ENCODE measurements at regions not wholly inside any gene's neighbourhood (a gene's known extent, or its start where the extent isn't known, plus 50 kb on each side); places are given as distances from the start of the nearest gene placed in this dataset.

DNA sequence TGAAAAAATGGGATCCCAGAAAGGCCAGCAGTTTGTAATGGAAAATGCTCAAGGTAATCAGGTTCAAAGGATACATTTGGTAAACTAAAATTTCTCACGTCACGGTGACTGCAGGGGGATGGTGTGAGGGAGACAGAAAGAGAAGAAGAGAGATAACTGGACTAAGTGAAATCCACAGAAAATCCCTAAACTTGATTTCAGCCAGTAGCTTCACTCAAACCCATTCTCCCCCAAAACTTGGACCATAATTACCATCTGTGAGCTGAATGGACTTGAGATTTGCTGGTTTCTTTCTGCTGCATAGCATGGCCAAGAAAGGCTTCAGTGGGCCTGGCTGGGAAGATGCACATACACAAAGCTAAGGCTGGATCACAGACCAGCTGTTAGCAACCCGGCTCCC, 155.4 kb upstream of the LMO4 start:
- Histone ChIP-seq H3K9ac (no peak overlapping the region), H3K27ac (no peak overlapping the region), H3K4me2 (no peak overlapping the region), H4K20me1 (ENCODE audit: low read depth) (no peaks in the 10 kb centered on the region), H3K4me3 (no peak overlapping the region), H3K9me3 (ENCODE audit: low read depth) (no peaks in the 10 kb centered on the region), H3K36me3 (no peaks in the 10 kb centered on the region), H3F3A (ENCODE audit: low read depth) (no peaks in the 10 kb centered on the region), H3K27me3 (no peaks in the 10 kb centered on the region), H3K79me2 (ENCODE audit: low read depth) (no peaks in the 10 kb centered on the region), H3K4me1 (peaks cover 21% of the 10 kb centered on the region), H2AFZ (replicated peaks) (no peak overlapping the region)
- peaks cover 2% of the 10 kb centered on the region for H3K9me3 Mint-ChIP-seq
- no peaks in the 10 kb centered on the region for H3K36me3 Mint-ChIP-seq
- TF ChIP-seq EZH2phosphoT487 (IDR thresholded peaks at IDR 0.05) (no peak), CTCF (IDR thresholded peaks at IDR 0.05) (no peak), EZH2 (IDR thresholded peaks at IDR 0.05) (no peak)
- peaks cover 3% of the 10 kb centered on the region for H3K27me3 Mint-ChIP-seq (ENCODE audit: insufficient read depth, low read depth)
- DNase-seq (ENCODE audit: low spot score): no peak
- H3K4me3 Mint-ChIP-seq: no peak overlapping the region
- no peak overlapping the region for H3K27ac Mint-ChIP-seq
- H3K4me1 Mint-ChIP-seq: peaks cover 27% of the 10 kb centered on the region

DNA sequence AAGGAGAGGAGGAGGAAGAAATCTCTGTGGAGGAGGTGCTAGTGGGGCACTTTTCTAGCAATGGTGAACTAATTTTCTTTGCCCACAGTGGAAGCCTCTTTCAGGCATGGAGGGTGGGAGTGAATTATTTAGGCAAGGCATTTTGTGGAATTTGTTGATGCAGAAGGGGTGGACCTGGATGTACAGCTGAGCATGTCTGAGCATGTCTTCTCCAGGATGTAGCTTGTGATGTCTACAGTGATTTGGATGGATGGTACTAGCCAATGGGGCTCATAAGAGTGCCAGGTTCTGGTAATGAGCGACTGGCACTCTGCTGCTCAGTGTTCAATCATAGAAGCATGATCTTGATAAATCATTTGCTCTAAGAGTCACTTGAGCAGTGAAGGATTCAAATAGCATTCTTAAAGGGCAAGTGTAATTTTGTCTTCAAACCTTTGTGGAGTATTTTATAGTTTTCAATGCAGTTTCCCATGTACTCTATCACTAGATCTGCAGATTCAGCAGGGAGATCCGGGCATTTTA, 153.9 kb upstream of the LMO4 start:
- Histone ChIP-seq H3K9ac (no peak overlapping the region), H4K20me1 (ENCODE audit: low read depth) (no peaks in the 10 kb centered on the region), H3K4me3 (no peak overlapping the region), H3K9me3 (ENCODE audit: low read depth) (no peaks in the 10 kb centered on the region), H3F3A (ENCODE audit: low read depth) (no peaks in the 10 kb centered on the region), H3K27ac (no peak overlapping the region), H3K4me2 (no peak overlapping the region), H3K36me3 (no peaks in the 10 kb centered on the region), H3K27me3 (no peaks in the 10 kb centered on the region), H2AFZ (replicated peaks) (no peak overlapping the region), H3K4me1 (peaks cover 5% of the 10 kb centered on the region), H3K79me2 (ENCODE audit: low read depth) (no peaks in the 10 kb centered on the region)
- no peak for DNase-seq (ENCODE audit: low spot score)
- Mint-ChIP-seq H3K27me3 (ENCODE audit: insufficient read depth, low read depth) (peaks cover 3% of the 10 kb centered on the region), H3K4me3 (no peak overlapping the region), H3K27ac (no peak overlapping the region), H3K9me3 (peaks cover 2% of the 10 kb centered on the region), H3K4me1 (peaks cover 19% of the 10 kb centered on the region), H3K36me3 (no peaks in the 10 kb centered on the region)
- TF ChIP-seq CTCF (IDR thresholded peaks at IDR 0.05) (no peak), EZH2phosphoT487 (IDR thresholded peaks at IDR 0.05) (no peak), EZH2 (IDR thresholded peaks at IDR 0.05) (no peak)

- TF ChIP-seq EZH2 (IDR thresholded peaks at IDR 0.05) (no peak), EZH2phosphoT487 (IDR thresholded peaks at IDR 0.05) (no peak), CTCF (IDR thresholded peaks at IDR 0.05) (no peak)
- peaks cover 3% of the 10 kb centered on the region for H3K27me3 Mint-ChIP-seq (ENCODE audit: insufficient read depth, low read depth)
- no peak overlapping the region for H2AFZ ChIP-seq (replicated peaks)
- H3K4me1 Mint-ChIP-seq: peaks cover 12% of the 10 kb centered on the region
- no peaks in the 10 kb centered on the region for H3K4me1 ChIP-seq
- no peaks in the 10 kb centered on the region for H3K27me3 ChIP-seq
- no peaks in the 10 kb centered on the region for H3K36me3 ChIP-seq
- H3K36me3 Mint-ChIP-seq: no peaks in the 10 kb centered on the region
- no peak overlapping the region for H3K9ac ChIP-seq
- peaks cover 2% of the 10 kb centered on the region for H3K9me3 Mint-ChIP-seq
- H3F3A ChIP-seq (ENCODE audit: low read depth): no peaks in the 10 kb centered on the region
- no peak overlapping the region for H3K4me2 ChIP-seq
- no peak overlapping the region for H3K27ac Mint-ChIP-seq
- no peaks in the 10 kb centered on the region for H4K20me1 ChIP-seq (ENCODE audit: low read depth)
- H3K4me3 Mint-ChIP-seq: no peak overlapping the region
- no peaks in the 10 kb centered on the region for H3K79me2 ChIP-seq (ENCODE audit: low read depth)
- H3K27ac ChIP-seq: no peak overlapping the region
- H3K4me3 ChIP-seq: no peak overlapping the region
- no peak for DNase-seq (ENCODE audit: low spot score)
- H3K9me3 ChIP-seq (ENCODE audit: low read depth): no peaks in the 10 kb centered on the region
These were observed 152.6 kb upstream of the LMO4 start for GRCh38 chr1:87176087-87176486.
